ENCODE measurements at regions not wholly inside any gene's neighbourhood (a gene's known extent, or its start where the extent isn't known, plus 50 kb on each side); places are given as distances from the start of the nearest gene placed in this dataset.

DNA sequence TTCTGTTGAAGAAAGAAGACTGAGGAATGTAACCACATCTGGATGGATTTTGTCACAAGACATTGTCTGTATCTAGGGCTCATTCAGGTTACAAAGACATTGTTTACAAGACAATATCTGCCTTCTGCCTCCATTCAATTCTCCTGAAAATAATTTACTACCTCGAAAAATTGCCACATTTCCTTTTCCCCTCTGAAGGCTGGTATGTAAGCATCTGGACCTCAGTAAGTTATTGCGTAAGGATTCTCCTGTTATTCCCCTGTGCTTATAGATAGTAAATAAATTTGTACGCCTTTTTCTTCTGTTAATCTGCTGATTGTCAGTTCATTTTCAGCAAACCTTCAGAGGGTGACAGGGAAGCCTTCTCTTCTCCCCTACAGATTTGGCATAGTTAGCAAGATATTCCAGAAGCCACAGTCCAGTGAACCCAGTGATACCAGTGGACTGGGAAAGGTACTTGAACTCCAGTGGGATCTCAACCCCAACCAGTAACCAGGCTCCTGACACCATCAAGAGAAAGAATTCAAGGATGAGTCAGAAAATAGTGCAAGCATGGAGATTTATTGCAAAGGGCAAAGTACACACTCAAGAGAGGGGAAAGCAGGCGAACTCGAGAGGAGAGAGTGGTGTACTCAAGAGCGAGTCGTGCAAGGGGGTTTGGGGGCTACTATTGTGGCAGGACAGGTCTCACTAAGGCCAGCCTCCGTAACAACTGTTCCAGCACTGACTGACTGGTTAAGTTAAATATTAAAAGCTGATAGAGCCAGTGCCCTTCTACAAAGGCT is 706.9 kb upstream of the GHITM start:
- TF ChIP-seq RAD21 (IDR thresholded peaks at IDR 0.05; ENCODE audit: low read depth): no peak
- TF ChIP-seq, protein P1, sequence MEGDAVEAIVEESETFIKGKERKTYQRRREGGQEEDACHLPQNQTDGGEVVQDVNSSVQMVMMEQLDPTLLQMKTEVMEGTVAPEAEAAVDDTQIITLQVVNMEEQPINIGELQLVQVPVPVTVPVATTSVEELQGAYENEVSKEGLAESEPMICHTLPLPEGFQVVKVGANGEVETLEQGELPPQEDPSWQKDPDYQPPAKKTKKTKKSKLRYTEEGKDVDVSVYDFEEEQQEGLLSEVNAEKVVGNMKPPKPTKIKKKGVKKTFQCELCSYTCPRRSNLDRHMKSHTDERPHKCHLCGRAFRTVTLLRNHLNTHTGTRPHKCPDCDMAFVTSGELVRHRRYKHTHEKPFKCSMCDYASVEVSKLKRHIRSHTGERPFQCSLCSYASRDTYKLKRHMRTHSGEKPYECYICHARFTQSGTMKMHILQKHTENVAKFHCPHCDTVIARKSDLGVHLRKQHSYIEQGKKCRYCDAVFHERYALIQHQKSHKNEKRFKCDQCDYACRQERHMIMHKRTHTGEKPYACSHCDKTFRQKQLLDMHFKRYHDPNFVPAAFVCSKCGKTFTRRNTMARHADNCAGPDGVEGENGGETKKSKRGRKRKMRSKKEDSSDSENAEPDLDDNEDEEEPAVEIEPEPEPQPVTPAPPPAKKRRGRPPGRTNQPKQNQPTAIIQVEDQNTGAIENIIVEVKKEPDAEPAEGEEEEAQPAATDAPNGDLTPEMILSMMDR (IDR thresholded peaks at IDR 0.05 in 2 of 3, conservative IDR thresholded peaks at IDR 0.05 in 1 of 3; ENCODE audit: borderline replicate concordance in 1 of 3, insufficient read depth in 1 of 3, low read depth in 2 of 3, low read length in 2 of 3): no peak
- TF ChIP-seq JUND (IDR thresholded peaks at IDR 0.05): no peak

All from HCT116 (cell line).